ENCODE measurements at regions not wholly inside any gene's neighbourhood (a gene's known extent, or its start where the extent isn't known, plus 50 kb on each side); places are given as distances from the start of the nearest gene placed in this dataset.

- TF ChIP-seq CTCF (conservative IDR thresholded peaks at IDR 0.05; ENCODE audit: low read depth, low read length) = no peak
- no peak overlapping the region for H3K4me3 ChIP-seq (ENCODE audit: low read length)
- no peak for DNase-seq (ENCODE audit: low read depth)
These were observed 677.7 kb upstream of the NECTIN3 start for GRCh38 chr3:110393941-110394340.

DNA sequence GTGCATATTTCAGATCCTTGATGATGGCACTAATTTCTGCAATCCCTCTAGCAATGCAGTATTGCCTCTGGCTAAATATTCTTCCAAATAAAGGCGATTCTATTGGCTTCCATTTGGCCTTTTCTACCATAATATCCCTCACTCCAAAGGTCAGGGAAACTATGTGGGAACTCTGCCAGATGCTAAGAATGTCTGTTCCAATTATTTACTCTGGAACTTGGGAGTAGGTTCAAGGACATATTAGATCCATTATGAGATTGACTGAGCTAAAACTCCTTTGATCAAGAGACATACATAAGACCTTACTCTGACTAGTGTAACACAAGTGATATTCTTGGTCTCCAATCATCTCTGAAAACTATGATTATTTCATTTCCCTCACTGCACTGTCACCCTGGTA is 674.5 kb upstream of the NECTIN3 start:
- DNase-seq (ENCODE audit: low read depth) = no peak
- no peak for TF ChIP-seq CTCF (conservative IDR thresholded peaks at IDR 0.05; ENCODE audit: low read depth, low read length)
- no peak overlapping the region for H3K4me3 ChIP-seq (ENCODE audit: low read length)

DNA sequence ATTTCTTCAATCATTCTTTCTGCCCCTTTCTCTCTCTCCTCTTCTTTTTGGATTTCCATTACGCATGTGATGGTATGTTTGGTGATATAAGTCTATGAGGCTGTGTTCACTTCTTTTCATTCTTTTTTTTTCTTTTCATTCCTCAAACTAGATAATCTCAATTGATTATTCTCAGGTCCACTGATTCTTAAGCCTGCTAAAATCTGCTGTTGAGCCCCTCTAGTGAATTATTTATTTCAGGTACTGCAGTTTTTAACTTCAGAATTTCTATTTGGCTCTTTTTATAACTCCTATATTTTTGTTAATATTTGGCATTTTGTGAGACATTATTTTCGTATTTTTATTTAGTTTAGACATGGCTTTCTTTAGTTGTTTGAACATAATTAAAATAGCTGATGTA is 671.3 kb upstream of the NECTIN3 start:
- no peak for TF ChIP-seq CTCF (conservative IDR thresholded peaks at IDR 0.05; ENCODE audit: low read depth, low read length)
- H3K4me3 ChIP-seq (ENCODE audit: low read length) = no peak overlapping the region
- DNase-seq (ENCODE audit: low read depth) = no peak

DNA sequence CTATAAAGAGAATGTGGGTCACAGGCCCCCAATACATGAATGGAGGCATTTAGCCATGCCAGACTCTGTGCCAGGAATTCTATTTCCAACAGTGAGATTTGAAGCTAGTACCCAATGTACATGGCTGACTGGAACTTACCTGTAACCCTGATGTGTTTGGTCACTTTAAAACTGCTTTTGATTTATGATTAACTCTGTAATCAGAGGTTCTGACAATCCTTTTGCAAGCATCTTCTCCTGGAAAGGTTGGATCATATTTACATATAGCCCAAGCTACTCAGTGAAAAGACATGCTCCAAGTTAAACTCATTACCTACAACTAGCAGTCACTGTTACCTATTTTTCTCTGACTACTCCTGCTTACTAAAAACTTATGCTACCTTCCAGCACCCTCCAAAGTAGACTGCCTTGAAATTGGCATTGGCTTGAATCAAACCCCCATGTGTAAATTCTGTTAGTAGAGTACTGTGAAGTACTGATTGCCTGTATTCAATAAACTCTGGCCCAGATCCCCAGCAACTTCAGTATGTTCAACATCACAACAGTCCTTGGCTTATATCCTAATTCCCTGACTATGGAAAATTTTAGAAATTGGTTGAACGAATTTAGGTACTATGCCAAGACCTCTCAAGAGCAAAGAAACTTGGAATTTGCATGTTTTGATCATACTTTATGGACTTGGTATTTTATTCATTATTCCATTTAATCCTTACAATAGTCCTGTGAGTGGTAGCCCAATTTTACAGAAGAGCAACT is 665.6 kb upstream of the NECTIN3 start:
- no peak for TF ChIP-seq CTCF (conservative IDR thresholded peaks at IDR 0.05; ENCODE audit: low read depth, low read length)
- no peak overlapping the region for H3K4me3 ChIP-seq (ENCODE audit: low read length)
- DNase-seq (ENCODE audit: low read depth) = no peak

DNA sequence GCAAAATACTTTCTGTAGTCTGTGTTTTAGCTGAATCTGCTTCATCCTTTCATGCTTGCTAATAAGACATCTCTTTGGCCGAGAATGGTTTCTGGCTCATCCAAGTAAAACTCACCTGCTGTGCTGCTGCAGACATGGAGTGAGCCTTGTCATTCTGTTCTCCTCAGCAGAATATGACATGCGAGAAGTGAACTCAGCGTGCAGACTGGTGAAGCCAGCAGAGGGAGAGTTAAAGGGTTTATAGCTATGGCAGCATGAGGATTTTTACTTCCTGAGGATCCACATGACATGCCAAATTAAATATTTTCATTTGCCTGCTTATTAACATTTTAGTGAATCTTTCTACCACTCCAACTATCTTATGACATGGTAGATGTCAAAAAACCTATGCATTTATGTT is 658.4 kb upstream of the NECTIN3 start:
- H3K4me3 ChIP-seq (ENCODE audit: low read length) = no peak overlapping the region
- DNase-seq (ENCODE audit: low read depth) = no peak
- TF ChIP-seq CTCF (conservative IDR thresholded peaks at IDR 0.05; ENCODE audit: low read depth, low read length) = no peak

DNA sequence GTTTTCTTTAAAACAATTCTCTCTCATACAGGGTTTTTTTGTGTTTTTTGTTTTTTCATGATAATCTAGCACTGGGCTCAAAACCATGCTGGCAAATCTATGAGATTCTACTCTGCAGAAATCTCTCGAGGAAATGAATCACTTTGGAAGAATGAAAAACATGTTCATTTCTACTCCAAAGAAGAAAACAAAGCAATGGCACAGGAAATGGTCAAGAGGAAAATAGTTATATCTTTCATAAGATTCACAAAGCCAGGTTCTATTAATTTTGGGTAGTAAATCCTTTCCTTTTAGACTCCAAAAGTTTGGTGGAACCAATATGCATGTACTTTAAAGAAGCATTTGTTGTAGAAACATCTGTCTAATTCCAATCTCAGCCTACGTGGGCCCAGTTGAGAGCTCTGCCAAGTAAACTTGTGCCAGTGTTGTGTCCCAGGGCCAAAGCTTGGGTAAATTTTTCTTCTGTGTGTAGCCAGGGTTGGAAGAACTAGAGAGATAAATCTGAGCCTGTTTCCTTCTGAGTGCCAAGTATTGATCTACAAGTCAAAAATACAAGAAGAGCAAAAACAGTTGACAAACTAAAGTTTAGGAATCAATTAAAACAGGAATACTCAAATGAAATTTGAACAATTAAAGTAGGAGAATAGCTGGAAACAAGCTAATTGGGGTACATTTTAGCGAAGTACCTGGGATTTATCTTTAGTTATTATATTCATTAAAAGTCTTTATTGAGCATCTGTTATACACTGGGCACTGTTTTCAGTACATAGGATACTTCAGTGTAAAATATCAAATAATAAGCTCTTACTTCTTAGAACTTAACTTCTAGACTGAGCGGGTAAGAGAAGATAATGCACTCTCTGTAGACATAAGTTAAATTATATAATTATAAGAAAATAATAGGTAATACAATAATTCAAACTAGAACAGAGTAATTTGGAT is 657.5 kb upstream of the NECTIN3 start:
- DNase-seq (ENCODE audit: low read depth) = peak; percentile 49
- H3K4me3 ChIP-seq (ENCODE audit: low read length) = no peak overlapping the region
- TF ChIP-seq CTCF (conservative IDR thresholded peaks at IDR 0.05; ENCODE audit: low read depth, low read length) = no peak
